GM23248 (cell line): ENCODE measurements at regions not wholly inside any gene's neighbourhood (a gene's known extent, or its start where the extent isn't known, plus 50 kb on each side); places are given as distances from the start of the nearest gene placed in this dataset.

ENCODE experiments used
- EZH2 ChIP-seq: fragments of 200-600 bp; sonication (generic); IDR thresholded peaks from 2 replicates; pipeline ENCODE4 v1.6.1; 2018; ENCODE audit warnings: antibody characterized with exemption, mild to moderate bottlenecking; ENCODE audit not compliant: insufficient read depth, poor library complexity, severe bottlenecking
- EZH2phosphoT487 ChIP-seq: fragments of 200-600 bp; sonication (generic); IDR thresholded peaks from 2 replicates; pipeline ENCODE4 v1.6.1; 2018; ENCODE audit warnings: antibody characterized with exemption, moderate library complexity, mild to moderate bottlenecking, low read depth; ENCODE audit not compliant: insufficient read depth

DNA sequence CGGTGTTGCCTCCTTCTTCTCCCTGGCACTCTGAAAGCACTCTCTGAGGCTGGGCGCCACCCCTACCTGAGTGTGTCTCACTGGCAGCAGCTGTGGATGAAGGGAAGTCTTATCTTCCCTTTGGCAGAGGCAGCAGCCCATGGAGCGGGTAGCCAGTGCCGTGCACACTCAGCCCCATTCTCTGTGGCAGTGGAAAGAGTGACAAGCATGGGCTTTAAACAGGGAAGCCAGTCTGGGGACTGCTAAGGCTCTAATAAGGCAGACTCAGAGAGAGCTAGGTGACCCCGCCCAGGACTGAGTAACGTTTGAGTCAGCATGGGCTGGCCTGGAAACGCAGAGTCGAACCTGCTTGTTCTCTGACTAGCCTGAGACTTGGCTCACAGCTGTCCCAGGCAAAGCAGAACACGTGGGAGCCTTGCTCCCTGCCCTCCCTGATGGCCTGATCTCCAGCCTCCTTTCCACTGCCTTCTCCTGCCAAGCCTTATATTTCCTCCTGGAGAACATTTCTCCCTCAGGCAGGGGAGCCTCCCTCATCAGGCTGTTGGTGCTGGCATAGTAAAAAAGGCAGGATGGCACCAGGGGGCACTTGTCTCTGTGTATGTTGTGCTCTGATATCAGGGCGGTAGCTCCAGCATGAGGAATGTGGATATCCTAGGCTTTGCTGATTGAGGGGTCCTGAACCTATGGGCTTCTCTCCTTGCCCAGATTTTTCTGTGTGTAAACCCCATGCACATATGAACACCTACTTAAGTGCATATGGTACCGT lies 93.9 kb upstream of the LGALSL start:
- no peak for TF ChIP-seq EZH2phosphoT487
- TF ChIP-seq EZH2, result no peak
